ENCODE measurements at regions not wholly inside any gene's neighbourhood (a gene's known extent, or its start where the extent isn't known, plus 50 kb on each side); places are given as distances from the start of the nearest gene placed in this dataset.

DNA sequence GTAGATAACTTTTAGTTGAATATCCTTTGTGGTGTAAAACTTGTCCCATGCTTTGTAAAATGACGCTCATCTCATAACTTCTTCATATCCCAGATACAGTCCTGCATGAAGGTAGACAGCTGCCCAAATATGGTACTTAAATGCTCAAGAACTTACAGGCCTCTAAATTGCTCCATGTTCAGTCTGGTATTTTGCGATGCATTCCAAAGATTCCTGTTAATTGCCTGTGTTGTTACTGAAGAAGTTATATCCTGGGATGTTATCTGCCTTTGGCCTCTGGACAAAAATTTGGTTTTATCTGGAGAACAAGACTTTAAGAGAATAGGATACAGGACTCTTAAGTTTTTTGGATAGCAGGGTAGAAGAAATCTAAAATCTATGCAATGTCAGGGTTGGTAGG is 473.0 kb downstream of the PCNX1 start:
- Histone ChIP-seq H3K23ac (ENCODE audit: low read depth, low read length) (peak overlapping the region; percentile 49; the same call in 1 of the 2 replicates), H3K18ac (ENCODE audit: low read depth, low read length) (peak overlapping the region; percentile 76; the same call in 1 of the 2 replicates), H2BK5ac (ENCODE audit: low read depth, low read length, poor library complexity, severe bottlenecking) (peak overlapping the region; percentile 92), H3K79me1 (ENCODE audit: low read depth in 1 of 2, low read length in 2 of 2) (peaks cover 13 to 55% of the 10 kb centered on the region in 2 experiments), H2BK20ac (ENCODE audit: low read depth, low read length) (peak overlapping the region; percentile 36; the same call in 1 of the 2 replicates), H3K4ac (ENCODE audit: low read depth, low read length) (peak overlapping the region; percentile 4; the same call in 1 of the 2 replicates), H4K91ac (ENCODE audit: insufficient read depth, low read depth, low read length) (0 out of 2 replicates have a peak overlapping the region, but pooled peaks have one; percentile 26), H4K5ac (ENCODE audit: low read depth, low read length) (peak overlapping the region; percentile 76; the same call in 1 of the 2 replicates), H3K4me3 (ENCODE audit: insufficient read depth, low read depth, low read length) (no peak overlapping the region), H3K27me3 (ENCODE audit: control insufficient read depth, insufficient read depth, low read length) (no peaks in the 10 kb centered on the region), H2BK15ac (ENCODE audit: low read depth, low read length) (peak overlapping the region; percentile 39; the same call in 1 of the 3 replicates), H3K9me3 (ENCODE audit: control insufficient read depth, insufficient read depth, low read length) (no peaks in the 10 kb centered on the region), H4K20me1 (ENCODE audit: insufficient read depth, low read length) (no peaks in the 10 kb centered on the region), H3K4me2 (ENCODE audit: low read depth, low read length) (peak overlapping the region; percentile 41; the same call in 1 of the 2 replicates), H2AK5ac (ENCODE audit: low read depth, low read length) (no peak overlapping the region), H3K9ac (ENCODE audit: low read depth, low read length) (no peak overlapping the region; the same call in 1 of the 2 replicates), H2AFZ (replicated peaks; ENCODE audit: low read length, poor library complexity) (no peak overlapping the region), H3K4me1 (ENCODE audit: control insufficient read depth, insufficient read depth, low read length) (peaks cover 7% of the 10 kb centered on the region; the same call in 1 of the 2 replicates), H4K8ac (ENCODE audit: low read depth in 2 of 2, low read length in 2 of 2) (peak overlapping the region; percentile 9 to 59; a peak in 3 of 4 replicates), H2BK120ac (ENCODE audit: low read depth, low read length) (peak overlapping the region; percentile 42), H2AK9ac (replicated peaks; ENCODE audit: low read depth, low read length, poor library complexity) (no peak overlapping the region), H3K56ac (ENCODE audit: extremely low read depth, insufficient read depth, low read length) (no peak overlapping the region), H3K36me3 (ENCODE audit: control insufficient read depth, insufficient read depth, low read length) (no peaks in the 10 kb centered on the region), H3K27ac (ENCODE audit: insufficient read depth, low read length) (peak overlapping the region; percentile 63), H3K9me1 (ENCODE audit: insufficient read depth, low read length) (no peaks in the 10 kb centered on the region), H3K14ac (replicated peaks; ENCODE audit: low read depth, low read length) (peak overlapping the region; percentile 78; the same call in 1 of the 2 replicates)
- CTCF ChIA-PET: interaction anchor here (0.6 kb wide), 1 partner anchor 24 kb away, joined by 4 read pairs; no protein-coding TSS in a partner anchor
- no CpG with 5 or more reads among the region's 2 CpGs for WGBS, 2 experiments (ENCODE audit: extremely low coverage in 2 of 2, insufficient read length in 1 of 2)
- TF ChIP-seq, protein P1, sequence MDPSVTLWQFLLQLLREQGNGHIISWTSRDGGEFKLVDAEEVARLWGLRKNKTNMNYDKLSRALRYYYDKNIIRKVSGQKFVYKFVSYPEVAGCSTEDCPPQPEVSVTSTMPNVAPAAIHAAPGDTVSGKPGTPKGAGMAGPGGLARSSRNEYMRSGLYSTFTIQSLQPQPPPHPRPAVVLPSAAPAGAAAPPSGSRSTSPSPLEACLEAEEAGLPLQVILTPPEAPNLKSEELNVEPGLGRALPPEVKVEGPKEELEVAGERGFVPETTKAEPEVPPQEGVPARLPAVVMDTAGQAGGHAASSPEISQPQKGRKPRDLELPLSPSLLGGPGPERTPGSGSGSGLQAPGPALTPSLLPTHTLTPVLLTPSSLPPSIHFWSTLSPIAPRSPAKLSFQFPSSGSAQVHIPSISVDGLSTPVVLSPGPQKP (IDR thresholded peaks at IDR 0.05; ENCODE audit: borderline replicate concordance, low read depth, low read length): no peak
- no peak for TF ChIP-seq RFX5 (IDR thresholded peaks at IDR 0.05; ENCODE audit: low read depth, low read length)
- TF ChIP-seq RCOR1 (IDR thresholded peaks at IDR 0.05; ENCODE audit: insufficient replicate concordance, low read length): no peak
- no peak for TF ChIP-seq CHD1 (IDR thresholded peaks at IDR 0.05; ENCODE audit: low read depth, low read length)
- no peak for TF ChIP-seq MAFK (IDR thresholded peaks at IDR 0.05; ENCODE audit: low read depth, low read length)
- TF ChIP-seq MXI1 (IDR thresholded peaks at IDR 0.05; ENCODE audit: borderline replicate concordance, low read depth, low read length): no peak
- TF ChIP-seq BHLHE40 (IDR thresholded peaks at IDR 0.05; ENCODE audit: low read depth, low read length): no peak
- no peak for TF ChIP-seq MAZ (IDR thresholded peaks at IDR 0.05; ENCODE audit: borderline replicate concordance, low read depth, low read length)
- TF ChIP-seq NFE2L2 (IDR thresholded peaks at IDR 0.05; ENCODE audit: low read depth, low read length): no peak
- TF ChIP-seq FOS (IDR thresholded peaks at IDR 0.05; ENCODE audit: low read depth, low read length): no peak
- TF ChIP-seq POLR2A (IDR thresholded peaks at IDR 0.05; ENCODE audit: low read depth, low read length): no peak
- TF ChIP-seq SMC3 (IDR thresholded peaks at IDR 0.05; ENCODE audit: low read depth, low read length): no peak
- in situ Hi-C loops (cut with MboI; ENCODE audit: low sequenced_read_pairs) (no loop called here), dilution Hi-C loops (cut with HindIII; ENCODE audit: low sequenced_read_pairs, unreplicated experiment) (no loop called here), intact Hi-C loops (cut with micrococcal nuclease) (loop anchor here (10.0 kb wide), 1 partner anchor 475 kb away; no protein-coding TSS in a partner anchor)
- DNase-seq: peak; percentile 47
- POLR2A ChIA-PET (ENCODE audit: unreplicated experiment): no interaction called here
- no TSS peak for BruUV-seq (replicated peaks)
- peak; percentile 82 for ATAC-seq (ENCODE audit: low read depth)
